ENCODE measurements at regions not wholly inside any gene's neighbourhood (a gene's known extent, or its start where the extent isn't known, plus 50 kb on each side); places are given as distances from the start of the nearest gene placed in this dataset.

- peak in 1 of 2 donors; percentile 12 for DNase-seq
- H3K9me3 ChIP-seq = no peaks in the 10 kb centered on the region
- H3K4me1 ChIP-seq = peaks cover 4 to 19% (median 13%) of the 10 kb centered on the region in 4 donors
- no peak for TF ChIP-seq EP300 (IDR thresholded peaks at IDR 0.05)
- no peak for TF ChIP-seq POLR2AphosphoS5 (IDR thresholded peaks at IDR 0.05)
- TF ChIP-seq, protein P1, sequence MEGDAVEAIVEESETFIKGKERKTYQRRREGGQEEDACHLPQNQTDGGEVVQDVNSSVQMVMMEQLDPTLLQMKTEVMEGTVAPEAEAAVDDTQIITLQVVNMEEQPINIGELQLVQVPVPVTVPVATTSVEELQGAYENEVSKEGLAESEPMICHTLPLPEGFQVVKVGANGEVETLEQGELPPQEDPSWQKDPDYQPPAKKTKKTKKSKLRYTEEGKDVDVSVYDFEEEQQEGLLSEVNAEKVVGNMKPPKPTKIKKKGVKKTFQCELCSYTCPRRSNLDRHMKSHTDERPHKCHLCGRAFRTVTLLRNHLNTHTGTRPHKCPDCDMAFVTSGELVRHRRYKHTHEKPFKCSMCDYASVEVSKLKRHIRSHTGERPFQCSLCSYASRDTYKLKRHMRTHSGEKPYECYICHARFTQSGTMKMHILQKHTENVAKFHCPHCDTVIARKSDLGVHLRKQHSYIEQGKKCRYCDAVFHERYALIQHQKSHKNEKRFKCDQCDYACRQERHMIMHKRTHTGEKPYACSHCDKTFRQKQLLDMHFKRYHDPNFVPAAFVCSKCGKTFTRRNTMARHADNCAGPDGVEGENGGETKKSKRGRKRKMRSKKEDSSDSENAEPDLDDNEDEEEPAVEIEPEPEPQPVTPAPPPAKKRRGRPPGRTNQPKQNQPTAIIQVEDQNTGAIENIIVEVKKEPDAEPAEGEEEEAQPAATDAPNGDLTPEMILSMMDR (IDR thresholded peaks at IDR 0.05) = no peak
- no peak for TF ChIP-seq POLR2A (IDR thresholded peaks at IDR 0.05)
- intact Hi-C loops (cut with DNase I; ENCODE audit: low total_unique reads) = no loop called here
- H3K4me3 ChIP-seq = no peak overlapping the region
- H3K27me3 ChIP-seq = no peaks in the 10 kb centered on the region
- H3K36me3 ChIP-seq = no peaks in the 10 kb centered on the region
- peak overlapping the region in 3 of 5 donors; percentile 7 to 21 (median 9) for H3K27ac ChIP-seq
Measured at GRCh38 chr11:103805688-103806009, 230.8 kb upstream of the DDI1 start.

DNA sequence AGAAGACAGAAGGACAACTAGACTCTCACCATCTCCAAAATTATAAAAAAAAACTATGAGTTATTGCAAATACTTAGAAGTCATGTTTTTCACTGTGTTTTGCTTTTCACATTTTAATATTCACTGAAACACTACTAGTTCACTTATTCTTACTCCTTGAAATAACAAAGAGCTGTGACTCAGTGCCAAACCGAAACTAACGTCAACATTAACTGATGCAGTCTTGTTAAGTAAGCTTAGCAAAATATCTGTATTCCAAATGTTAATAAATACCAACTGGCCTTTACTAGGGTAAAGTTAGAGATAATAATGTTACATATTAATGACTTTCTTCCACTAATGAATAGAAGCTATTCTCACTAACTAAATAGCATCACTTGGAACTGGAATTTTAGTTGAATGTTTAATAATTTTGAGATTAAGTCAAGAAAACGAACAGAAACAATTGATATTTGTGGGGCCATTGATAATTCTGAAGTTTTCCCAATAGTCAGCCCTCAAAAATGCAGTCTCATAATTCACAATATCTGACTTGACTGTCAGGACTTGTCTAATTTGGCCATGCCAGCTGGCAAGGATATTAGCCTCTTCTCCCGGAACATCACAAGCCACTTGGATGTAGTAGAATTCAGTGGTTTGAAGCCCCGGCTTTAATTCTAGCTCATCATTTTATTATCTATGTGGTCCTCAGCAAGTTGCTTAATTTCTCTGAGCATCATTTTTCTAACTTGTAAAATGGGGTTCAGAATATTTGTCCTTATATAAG lies 230.1 kb upstream of the DDI1 start:
- Histone ChIP-seq H3K4me1 (peaks cover 4 to 19% (median 13%) of the 10 kb centered on the region in 4 donors), H3K4me3 (no peak overlapping the region), H3K27ac (peak overlapping the region in 3 of 5 donors; percentile 7 to 21 (median 9)), H3K9me3 (no peaks in the 10 kb centered on the region), H3K36me3 (no peaks in the 10 kb centered on the region), H3K27me3 (no peaks in the 10 kb centered on the region)
- intact Hi-C loops (cut with DNase I; ENCODE audit: low total_unique reads) = no loop called here
- WGBS, 5 donors = 20 to 36% (median 27%) methylated on average over 5 of the region's 5 CpGs
- peak in 1 of 2 donors; percentile 77 for DNase-seq
- TF ChIP-seq POLR2A (IDR thresholded peaks at IDR 0.05) (no peak), EP300 (IDR thresholded peaks at IDR 0.05) (no peak)

- Histone ChIP-seq H3K27me3 (no peaks in the 10 kb centered on the region), H3K27ac (no peak overlapping the region), H3K9me3 (no peaks in the 10 kb centered on the region), H3K36me3 (no peaks in the 10 kb centered on the region), H3K4me1 (peaks cover 4 to 22% (median 13%) of the 10 kb centered on the region in 4 donors), H3K4me3 (no peak overlapping the region)
- intact Hi-C loops (cut with DNase I; ENCODE audit: low total_unique reads) = no loop called here
- WGBS, 5 donors = 65 to 89% (median 80%) methylated on average over 1 of the region's 1 CpG
- DNase-seq = no peak
- no peak for TF ChIP-seq POLR2A (IDR thresholded peaks at IDR 0.05)
- no peak for TF ChIP-seq EP300 (IDR thresholded peaks at IDR 0.05)
- TF ChIP-seq POLR2AphosphoS5 (IDR thresholded peaks at IDR 0.05) = no peak
- TF ChIP-seq, protein P1 (IDR thresholded peaks at IDR 0.05) = no peak
Measured at GRCh38 chr11:103807806-103808205, 228.6 kb upstream of the DDI1 start.

DNA sequence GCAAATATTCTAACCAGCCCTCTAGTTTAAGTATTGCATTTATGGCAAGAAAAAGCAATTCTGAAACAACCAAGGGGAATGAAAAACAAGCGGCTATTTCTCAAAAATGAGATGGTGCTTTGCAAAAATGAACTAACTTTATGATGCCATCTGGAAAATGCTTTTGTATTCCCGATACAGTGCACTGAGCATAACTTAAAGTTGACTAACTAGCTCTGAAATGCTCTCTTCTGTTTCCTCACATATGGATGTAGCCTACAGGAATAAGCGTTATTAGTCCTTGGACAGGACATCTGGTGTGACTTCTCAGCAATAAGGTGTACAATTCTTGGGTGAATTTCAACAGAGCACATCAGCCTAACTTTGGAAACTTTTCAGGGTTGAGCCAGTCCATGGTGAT lies 228.2 kb upstream of the DDI1 start:
- Histone ChIP-seq H3K36me3 (no peaks in the 10 kb centered on the region), H3K4me3 (no peak overlapping the region), H3K9me3 (no peaks in the 10 kb centered on the region), H3K27ac (no peak overlapping the region), H3K4me1 (peaks cover 4 to 27% (median 13%) of the 10 kb centered on the region in 4 donors), H3K27me3 (no peaks in the 10 kb centered on the region)
- 91 to 98% (median 96%) methylated on average over 3 of the region's 3 CpGs for WGBS, 5 donors
- no peak for TF ChIP-seq POLR2A (IDR thresholded peaks at IDR 0.05)
- TF ChIP-seq, protein P1 (IDR thresholded peaks at IDR 0.05) = no peak
- no peak for TF ChIP-seq POLR2AphosphoS5 (IDR thresholded peaks at IDR 0.05)
- TF ChIP-seq EP300 (IDR thresholded peaks at IDR 0.05) = no peak
- no peak for DNase-seq
- intact Hi-C loops (cut with DNase I; ENCODE audit: low total_unique reads) = no loop called here

DNA sequence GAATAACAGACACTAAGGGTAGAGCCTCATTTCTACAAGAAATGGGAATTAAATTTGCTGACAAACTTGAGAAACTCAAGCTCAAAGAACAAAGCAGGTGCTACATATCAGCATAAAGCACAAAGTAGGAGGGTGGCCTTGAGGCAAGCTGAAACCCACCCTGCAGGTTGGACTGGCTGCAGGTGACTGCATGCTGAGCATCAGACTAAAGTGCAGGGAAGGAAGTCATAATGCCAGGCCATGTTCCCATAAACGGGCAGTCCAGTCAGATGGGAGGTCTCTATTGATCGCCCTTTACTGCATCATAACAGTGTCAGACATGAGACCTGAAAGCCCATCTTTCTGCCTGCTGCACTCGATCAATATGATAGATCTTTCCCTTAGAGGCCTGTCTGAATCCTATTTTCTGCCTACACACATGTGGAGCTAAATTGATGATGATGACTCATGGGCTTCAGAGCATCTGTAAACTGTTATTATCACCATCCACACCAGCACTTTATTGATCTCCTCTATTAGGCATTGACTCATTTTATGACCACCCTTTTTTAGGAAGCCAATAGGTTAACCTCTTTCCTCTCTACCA lies 224.5 kb upstream of the DDI1 start:
- no peaks in the 10 kb centered on the region for H3K27me3 ChIP-seq
- no peaks in the 10 kb centered on the region for H3K9me3 ChIP-seq
- intact Hi-C loops (cut with DNase I; ENCODE audit: low total_unique reads) = no loop called here
- no peak overlapping the region for H3K27ac ChIP-seq
- no peaks in the 10 kb centered on the region for H3K36me3 ChIP-seq
- H3K4me1 ChIP-seq = peaks cover 0 to 9% (median 0%) of the 10 kb centered on the region in 4 donors
- peak in 1 of 2 donors; percentile 25 for DNase-seq
- TF ChIP-seq, protein P1 (IDR thresholded peaks at IDR 0.05) = no peak
- TF ChIP-seq EP300 (IDR thresholded peaks at IDR 0.05) = no peak
- TF ChIP-seq POLR2A (IDR thresholded peaks at IDR 0.05) = no peak
- no peak for TF ChIP-seq POLR2AphosphoS5 (IDR thresholded peaks at IDR 0.05)
- H3K4me3 ChIP-seq = no peak overlapping the region
- 73 to 82% (median 78%) methylated on average over 3 of the region's 3 CpGs for WGBS, 5 donors

Data from stomach (tissue), 8 donors.